ENCODE measurements at regions not wholly inside any gene's neighbourhood (a gene's known extent, or its start where the extent isn't known, plus 50 kb on each side); places are given as distances from the start of the nearest gene placed in this dataset.

- Mint-ChIP-seq H3K4me3 (no peak overlapping the region), H3K4me1 (peaks cover 43 to 44% of the 10 kb centered on the region in 2 experiments), H3K36me3 (ENCODE audit: insufficient read depth in 1 of 3, low read depth in 3 of 3) (no peaks in the 10 kb centered on the region), H3K27ac (no peak overlapping the region), H3K9me3 (no peaks in the 10 kb centered on the region; a peak in 1 of 5 replicates), H3K27me3 (ENCODE audit: low read depth) (no peaks in the 10 kb centered on the region; the same call in none of the 2 replicates)
- H3K79me2 ChIP-seq (ENCODE audit: insufficient read depth, low read length): no peaks in the 10 kb centered on the region
- no peaks in the 10 kb centered on the region for H3K27me3 ChIP-seq (ENCODE audit: insufficient read depth, low read length)
- H2BK120ac ChIP-seq (ENCODE audit: low read depth, low read length, poor library complexity, severe bottlenecking): no peak overlapping the region
- DNase-seq: no peak
- no peak overlapping the region for H3K18ac ChIP-seq (ENCODE audit: insufficient read length, low read depth, low read length)
- H2BK15ac ChIP-seq (ENCODE audit: low read depth, low read length): no peak overlapping the region
- no peak overlapping the region for H3K4ac ChIP-seq (ENCODE audit: low read depth, low read length)
- TF ChIP-seq, protein P1, sequence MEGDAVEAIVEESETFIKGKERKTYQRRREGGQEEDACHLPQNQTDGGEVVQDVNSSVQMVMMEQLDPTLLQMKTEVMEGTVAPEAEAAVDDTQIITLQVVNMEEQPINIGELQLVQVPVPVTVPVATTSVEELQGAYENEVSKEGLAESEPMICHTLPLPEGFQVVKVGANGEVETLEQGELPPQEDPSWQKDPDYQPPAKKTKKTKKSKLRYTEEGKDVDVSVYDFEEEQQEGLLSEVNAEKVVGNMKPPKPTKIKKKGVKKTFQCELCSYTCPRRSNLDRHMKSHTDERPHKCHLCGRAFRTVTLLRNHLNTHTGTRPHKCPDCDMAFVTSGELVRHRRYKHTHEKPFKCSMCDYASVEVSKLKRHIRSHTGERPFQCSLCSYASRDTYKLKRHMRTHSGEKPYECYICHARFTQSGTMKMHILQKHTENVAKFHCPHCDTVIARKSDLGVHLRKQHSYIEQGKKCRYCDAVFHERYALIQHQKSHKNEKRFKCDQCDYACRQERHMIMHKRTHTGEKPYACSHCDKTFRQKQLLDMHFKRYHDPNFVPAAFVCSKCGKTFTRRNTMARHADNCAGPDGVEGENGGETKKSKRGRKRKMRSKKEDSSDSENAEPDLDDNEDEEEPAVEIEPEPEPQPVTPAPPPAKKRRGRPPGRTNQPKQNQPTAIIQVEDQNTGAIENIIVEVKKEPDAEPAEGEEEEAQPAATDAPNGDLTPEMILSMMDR (conservative IDR thresholded peaks at IDR 0.05): no peak
- H3K79me1 ChIP-seq (ENCODE audit: insufficient read depth, low read depth, low read length, poor library complexity, severe bottlenecking): no peaks in the 10 kb centered on the region
- no peak overlapping the region for H4K8ac ChIP-seq (replicated peaks; ENCODE audit: insufficient read length, low read depth, low read length)
- no peaks in the 10 kb centered on the region for H4K20me1 ChIP-seq (ENCODE audit: control insufficient read depth, insufficient read depth, insufficient read length)
- H4K5ac ChIP-seq (ENCODE audit: insufficient read length, low read depth, low read length): no peak overlapping the region
- H3T11ph ChIP-seq (ENCODE audit: low read length): no peak overlapping the region
- H2BK12ac ChIP-seq (ENCODE audit: insufficient read length, low read depth, low read length): no peak overlapping the region
- H4K91ac ChIP-seq (ENCODE audit: insufficient read length, low read depth, low read length): no peak overlapping the region
- no peak overlapping the region for H3K9ac ChIP-seq (ENCODE audit: extremely low read depth, insufficient read length, low read length)
- H3K4me1 ChIP-seq (ENCODE audit: insufficient read depth, low read length): peaks cover 4% of the 10 kb centered on the region; the same call in 1 of the 2 replicates
- no peaks in the 10 kb centered on the region for H3K23me2 ChIP-seq (ENCODE audit: insufficient read length, low read depth, low read length, poor library complexity, severe bottlenecking)
- no peaks in the 10 kb centered on the region for H3K9me3 ChIP-seq (ENCODE audit: control insufficient read depth, low read depth, low read length)
- no peak overlapping the region for H2AK5ac ChIP-seq (ENCODE audit: insufficient read length, low read length)
- H3K56ac ChIP-seq (ENCODE audit: insufficient read length, low read depth, low read length): no peak overlapping the region
- no peak overlapping the region for H3K14ac ChIP-seq (ENCODE audit: insufficient read depth, low read length)
- H3K23ac ChIP-seq (ENCODE audit: insufficient read length, low read depth, low read length): no peak overlapping the region
- no peak overlapping the region for H2BK5ac ChIP-seq (ENCODE audit: insufficient read length, low read length)
- no CpG with 5 or more reads among the region's 3 CpGs for WGBS (ENCODE audit: extremely low coverage, insufficient read length, low lambda C conversion rate)
- H3K4me2 ChIP-seq (ENCODE audit: insufficient read depth, insufficient read length, low read length): no peak overlapping the region
- H3K27ac ChIP-seq (ENCODE audit: insufficient read length, low read depth, low read length): no peak overlapping the region
- H2BK20ac ChIP-seq (ENCODE audit: low read depth, low read length, poor library complexity, severe bottlenecking): no peak overlapping the region
- H2AFZ ChIP-seq (ENCODE audit: low read length): no peak overlapping the region
Measured at GRCh38 chr2:136323195-136323594, 205.2 kb upstream of the CXCR4 start.
